ENCODE measurements at regions not wholly inside any gene's neighbourhood (a gene's known extent, or its start where the extent isn't known, plus 50 kb on each side); places are given as distances from the start of the nearest gene placed in this dataset.

- H3K36me3 Mint-ChIP-seq (ENCODE audit: low read depth), result no peaks in the 10 kb centered on the region
- H3K4me3 ChIP-seq (ENCODE audit: low read length), result no peak overlapping the region
- no peak for ATAC-seq (ENCODE audit: poor library complexity)
Observed at GRCh38 chr1:98493469-98493868, 168.1 kb upstream of the SNX7 start.

DNA sequence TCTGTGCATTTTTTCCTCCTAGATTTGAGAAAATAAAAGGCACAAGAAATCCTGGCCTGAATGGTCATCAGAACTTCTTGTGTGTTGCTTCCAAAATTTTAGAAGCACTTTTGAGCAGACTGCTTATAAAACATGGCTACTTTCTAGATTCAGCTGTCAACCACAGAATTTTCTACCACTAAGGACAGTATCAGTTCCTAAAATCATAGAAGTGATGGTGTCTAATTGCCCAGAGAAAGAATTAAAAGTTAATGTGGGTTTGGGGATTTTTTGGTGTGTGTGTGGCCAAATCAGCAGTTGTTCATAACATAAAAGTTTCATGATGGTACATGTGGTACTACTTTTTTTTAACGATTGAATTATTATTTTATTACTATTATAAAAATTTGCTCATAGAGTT lies 171.4 kb upstream of the SNX7 start:
- intact Hi-C loops (cut with DNase I, micrococcal nuclease), result no loop called here
- Mint-ChIP-seq H3K4me1 (ENCODE audit: low read depth) (no peaks in the 10 kb centered on the region), H3K36me3 (ENCODE audit: low read depth) (no peaks in the 10 kb centered on the region), H3K9me3 (no peaks in the 10 kb centered on the region), H3K4me3 (no peak overlapping the region), H3K27me3 (no peaks in the 10 kb centered on the region), H3K27ac (no peak overlapping the region)
- Histone ChIP-seq H3K4me3 (ENCODE audit: low read length) (no peak overlapping the region), H3K36me3 (ENCODE audit: insufficient read depth, low read length) (no peaks in the 10 kb centered on the region), H3K27me3 (ENCODE audit: control insufficient read depth in 1 of 2, insufficient read depth in 2 of 2, low read length in 2 of 2) (no peaks in the 10 kb centered on the region), H3K4me1 (ENCODE audit: insufficient read depth, low read length) (no peaks in the 10 kb centered on the region), H3K9me3 (ENCODE audit: control insufficient read depth in 1 of 2, insufficient read depth in 1 of 2, low read length in 2 of 2) (no peaks in the 10 kb centered on the region), H3K27ac (ENCODE audit: low read depth in 1 of 2, low read length in 2 of 2) (no peak overlapping the region)
- no peak for DNase-seq
- ATAC-seq (ENCODE audit: poor library complexity), result no peak
- POLR2A ChIA-PET, result no interaction called here
- CTCF ChIA-PET, result no interaction called here
- TF ChIP-seq CTCF (IDR thresholded peaks at IDR 0.05), result no peak

More at GRCh38 chr1:98493469-98493868, 168.1 kb upstream of the SNX7 start:
- no peaks in the 10 kb centered on the region for H3K4me1 ChIP-seq (ENCODE audit: insufficient read depth, low read length)
- no peak for TF ChIP-seq CTCF (IDR thresholded peaks at IDR 0.05)
- H3K27ac ChIP-seq (ENCODE audit: low read depth in 1 of 2, low read length in 2 of 2), result no peak overlapping the region
- DNase-seq, result no peak
- Mint-ChIP-seq H3K27ac (no peak overlapping the region), H3K4me3 (no peak overlapping the region), H3K27me3 (no peaks in the 10 kb centered on the region), H3K4me1 (ENCODE audit: low read depth) (no peaks in the 10 kb centered on the region), H3K9me3 (no peaks in the 10 kb centered on the region)
- H3K9me3 ChIP-seq (ENCODE audit: control insufficient read depth in 1 of 2, insufficient read depth in 1 of 2, low read length in 2 of 2), result no peaks in the 10 kb centered on the region
- intact Hi-C loops (cut with DNase I, micrococcal nuclease), result no loop called here
- H3K36me3 ChIP-seq (ENCODE audit: insufficient read depth, low read length), result no peaks in the 10 kb centered on the region
- ChIA-PET POLR2A (no interaction called here), CTCF (no interaction called here)
- H3K27me3 ChIP-seq (ENCODE audit: control insufficient read depth in 1 of 2, insufficient read depth in 2 of 2, low read length in 2 of 2), result no peaks in the 10 kb centered on the region

DNA sequence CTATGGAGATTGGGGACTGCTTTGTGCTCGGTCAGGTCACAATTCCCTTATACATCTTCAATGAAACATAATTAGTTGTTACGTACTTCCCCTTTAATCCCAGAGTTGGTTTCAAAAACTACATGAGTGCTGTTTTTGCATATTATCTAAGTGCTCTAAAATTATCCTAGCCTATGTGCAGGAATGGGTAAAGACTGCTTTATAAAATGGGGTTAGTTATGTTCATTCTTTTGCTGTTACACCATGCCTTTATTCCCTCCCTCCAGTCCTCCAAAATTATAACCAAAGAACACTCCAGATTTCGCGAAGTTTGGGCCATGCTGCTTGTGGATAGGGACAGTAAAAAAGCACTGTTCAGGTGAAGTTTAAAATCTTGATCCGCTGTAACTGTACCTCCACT lies 173.9 kb upstream of the SNX7 start:
- POLR2A ChIA-PET, result no interaction called here
- Mint-ChIP-seq H3K9me3 (no peaks in the 10 kb centered on the region), H3K27me3 (no peaks in the 10 kb centered on the region), H3K36me3 (ENCODE audit: low read depth) (no peaks in the 10 kb centered on the region), H3K27ac (no peak overlapping the region), H3K4me1 (ENCODE audit: low read depth) (no peaks in the 10 kb centered on the region), H3K4me3 (no peak overlapping the region)
- intact Hi-C loops (cut with DNase I, micrococcal nuclease), result no loop called here
- Histone ChIP-seq H3K9me3 (ENCODE audit: control insufficient read depth in 1 of 2, insufficient read depth in 1 of 2, low read length in 2 of 2) (no peaks in the 10 kb centered on the region), H3K4me3 (ENCODE audit: low read length) (no peak overlapping the region), H3K27ac (ENCODE audit: low read depth in 1 of 2, low read length in 2 of 2) (no peak overlapping the region), H3K4me1 (ENCODE audit: insufficient read depth, low read length) (no peaks in the 10 kb centered on the region), H3K27me3 (ENCODE audit: control insufficient read depth in 1 of 2, insufficient read depth in 2 of 2, low read length in 2 of 2) (no peaks in the 10 kb centered on the region), H3K36me3 (ENCODE audit: insufficient read depth, low read length) (no peaks in the 10 kb centered on the region)
- TF ChIP-seq CTCF (IDR thresholded peaks at IDR 0.05), result no peak
- CTCF ChIA-PET, result no interaction called here
- DNase-seq (no peak), ATAC-seq (ENCODE audit: poor library complexity) (no peak)

All from CD4-positive, alpha-beta T cell (primary cell).